H9 (cell line): ENCODE measurements at regions not wholly inside any gene's neighbourhood (a gene's known extent, or its start where the extent isn't known, plus 50 kb on each side); places are given as distances from the start of the nearest gene placed in this dataset.

ENCODE experiments used
- DNase-seq: peaks from one replicate; pipeline ENCODE4 v3.0.0-alpha.2; 2017
- H2AFZ ChIP-seq: one replicate; pipeline ENCODE4 v1.6.1; 2013; ENCODE audit warnings: mild to moderate bottlenecking, low read length, control low read depth, moderate library complexity
- H2AK5ac ChIP-seq: 2 replicates; pipeline ENCODE4 v1.6.1; 2013; ENCODE audit warnings: low read length, control low read depth, mixed read lengths; ENCODE audit not compliant: insufficient read length
- H2BK120ac ChIP-seq: one replicate; pipeline ENCODE4 v1.6.1; 2013; ENCODE audit warnings: low read depth, mild to moderate bottlenecking, low read length, control low read depth, inconsistent platforms; ENCODE audit not compliant: poor library complexity, severe bottlenecking
- H2BK12ac ChIP-seq: 2 replicates; pipeline ENCODE4 v1.6.1; 2013; ENCODE audit warnings: low read length, control low read depth, mixed read lengths, low read depth; ENCODE audit not compliant: insufficient read length
- H2BK15ac ChIP-seq: 2 replicates; pipeline ENCODE4 v1.6.1; 2013; ENCODE audit warnings: low read depth, low read length, control low read depth
- H2BK20ac ChIP-seq: one replicate; pipeline ENCODE4 v1.6.1; 2013; ENCODE audit warnings: low read depth, mild to moderate bottlenecking, low read length, control low read depth, inconsistent platforms; ENCODE audit not compliant: poor library complexity, severe bottlenecking
- H2BK5ac ChIP-seq: 2 replicates; pipeline ENCODE4 v1.6.1; 2013; ENCODE audit warnings: low read length, control low read depth, mixed read lengths; ENCODE audit not compliant: insufficient read length
- H3K14ac ChIP-seq: 2 replicates; pipeline ENCODE4 v1.6.1; 2013; ENCODE audit warnings: low read length, control low read depth; ENCODE audit not compliant: insufficient read depth
- H3K18ac ChIP-seq: 2 replicates; pipeline ENCODE4 v1.6.1; 2013; ENCODE audit warnings: low read depth, mild to moderate bottlenecking, mixed read lengths, low read length, control low read depth; ENCODE audit not compliant: insufficient read length
- H3K23ac ChIP-seq: 2 replicates; pipeline ENCODE4 v1.6.1; 2013; ENCODE audit warnings: low read length, control low read depth, mixed read lengths, low read depth; ENCODE audit not compliant: insufficient read length
- H3K23me2 ChIP-seq: 2 replicates; pipeline ENCODE4 v1.6.1; 2013; ENCODE audit warnings: low read depth, mild to moderate bottlenecking, mixed read lengths, low read length, control low read depth; ENCODE audit not compliant: insufficient read length, poor library complexity, severe bottlenecking
- H3K27ac ChIP-seq: 2 replicates; pipeline ENCODE4 v1.5.1; 2013; ENCODE audit warnings: low read length, control low read depth, mixed read lengths, low read depth; ENCODE audit not compliant: insufficient read length
- H3K27me3 ChIP-seq: 2 replicates; pipeline ENCODE4 v1.6.1; 2013; ENCODE audit warnings: low read length, control low read depth, inconsistent platforms; ENCODE audit not compliant: insufficient read depth
- H3K4ac ChIP-seq: 2 replicates; pipeline ENCODE4 v1.6.1; 2013; ENCODE audit warnings: low read depth, mild to moderate bottlenecking, control low read depth, inconsistent platforms, low read length, moderate library complexity
- H3K4me1 ChIP-seq: 2 replicates; pipeline ENCODE4 v1.6.1; 2013; ENCODE audit warnings: low read length, control low read depth, inconsistent platforms; ENCODE audit not compliant: insufficient read depth
- H3K4me2 ChIP-seq: 2 replicates; pipeline ENCODE4 v1.6.1; 2013; ENCODE audit warnings: low read length, control low read depth, mixed read lengths; ENCODE audit not compliant: insufficient read length, insufficient read depth
- H3K56ac ChIP-seq: 2 replicates; pipeline ENCODE4 v1.6.1; 2013; ENCODE audit warnings: low read depth, mild to moderate bottlenecking, mixed read lengths, low read length, control low read depth; ENCODE audit not compliant: insufficient read length
- H3K79me1 ChIP-seq: 2 replicates; pipeline ENCODE4 v1.6.1; 2013; ENCODE audit warnings: low read depth, mild to moderate bottlenecking, moderate library complexity, low read length, control low read depth, inconsistent platforms; ENCODE audit not compliant: insufficient read depth, poor library complexity, severe bottlenecking
- H3K79me2 ChIP-seq: 2 replicates; pipeline ENCODE4 v1.6.1; 2013; ENCODE audit warnings: low read length, control low read depth, inconsistent platforms; ENCODE audit not compliant: insufficient read depth
- H3K9ac ChIP-seq: 2 replicates; pipeline ENCODE4 v1.6.1; 2013; ENCODE audit warnings: low read length, control low read depth, mixed read lengths; ENCODE audit not compliant: insufficient read length; ENCODE audit errors: extremely low read depth
- H3K9me3 ChIP-seq: one replicate; pipeline ENCODE4 v1.6.1; 2013; ENCODE audit warnings: low read depth, low read length, inconsistent platforms; ENCODE audit not compliant: control insufficient read depth
- H3T11ph ChIP-seq: one replicate; pipeline ENCODE4 v1.6.1; 2013; ENCODE audit warnings: mild to moderate bottlenecking, low read length, control low read depth, inconsistent platforms
- H4K20me1 ChIP-seq: one replicate; pipeline ENCODE4 v1.6.1; 2013; ENCODE audit not compliant: control insufficient read depth, insufficient read length, insufficient read depth
- H4K5ac ChIP-seq: 2 replicates; pipeline ENCODE4 v1.6.1; 2013; ENCODE audit warnings: low read depth, mild to moderate bottlenecking, mixed read lengths, low read length, control low read depth; ENCODE audit not compliant: insufficient read length
- H4K8ac ChIP-seq: replicated peaks from 2 replicates; pipeline ENCODE4 v1.6.1; 2013; ENCODE audit warnings: low read length, control low read depth, mixed read lengths, low read depth; ENCODE audit not compliant: insufficient read length
- H4K91ac ChIP-seq: 2 replicates; pipeline ENCODE4 v1.6.1; 2013; ENCODE audit warnings: low read depth, mild to moderate bottlenecking, moderate library complexity, mixed read lengths, low read length, control low read depth; ENCODE audit not compliant: insufficient read length
- H3K27ac Mint-ChIP-seq, 3 experiments: 2 replicates in 2 of 3; 3 replicates in 1 of 3; pipeline ENCODE4 v1.8.0; 2020 to 2021; ENCODE audit warnings: mixed read lengths in 3 of 3, mild to moderate bottlenecking in 1 of 3, moderate library complexity in 1 of 3
- H3K27me3 Mint-ChIP-seq: 2 replicates; pipeline ENCODE4 v1.8.0; 2021; ENCODE audit warnings: low read depth, mild to moderate bottlenecking, moderate library complexity, mixed read lengths
- H3K36me3 Mint-ChIP-seq, 3 experiments: 2 replicates in 2 of 3; 3 replicates in 1 of 3; pipeline ENCODE4 v1.8.0; 2020 to 2021; ENCODE audit warnings: low read depth in 3 of 3, mixed read lengths in 3 of 3; ENCODE audit not compliant: insufficient read depth in 1 of 3
- H3K4me1 Mint-ChIP-seq, 2 experiments: 2 replicates each; pipeline ENCODE4 v1.8.0; 2020; ENCODE audit warnings: mixed read lengths in 2 of 2
- H3K4me3 Mint-ChIP-seq, 2 experiments: 2 replicates in 1 of 2; 3 replicates in 1 of 2; pipeline ENCODE4 v1.8.0; 2020 to 2021; ENCODE audit warnings: mild to moderate bottlenecking in 2 of 2, mixed read lengths in 2 of 2, moderate library complexity in 1 of 2
- H3K9me3 Mint-ChIP-seq, 2 experiments: 2 replicates in 1 of 2; 3 replicates in 1 of 2; pipeline ENCODE4 v1.8.0; 2020; ENCODE audit warnings: mild to moderate bottlenecking in 2 of 2, mixed read lengths in 2 of 2, moderate library complexity in 1 of 2
- CTCF ChIP-seq: fragments of 200-600 bp; sonication (generic); conservative IDR thresholded peaks from 3 replicates; pipeline ENCODE4 v1.8.0; 2021; ENCODE audit warnings: antibody characterized with exemption, mild to moderate bottlenecking
- WGBS: extraction: QIAGEN DNeasy Blood & Tissue Kit; methylation state at CpG from one replicate; pipeline ENCODE4 v1.1.7; 2013; ENCODE audit warnings: missing lambda C conversion rate, low lambda C conversion rate, mixed read lengths; ENCODE audit not compliant: insufficient read length; ENCODE audit errors: extremely low coverage; 5-methylcytosine and 5-hydroxymethylcytosine counted together

- H3K4ac ChIP-seq = no peak overlapping the region
- TF ChIP-seq CTCF = no peak
- no peak overlapping the region for H3T11ph ChIP-seq
- H3K79me2 ChIP-seq = no peaks in the 10 kb centered on the region
- H2BK12ac ChIP-seq = no peak overlapping the region
- H3K56ac ChIP-seq = no peak overlapping the region
- no peak overlapping the region for H3K4me3 Mint-ChIP-seq
- no peaks in the 10 kb centered on the region for H3K4me1 Mint-ChIP-seq
- H3K14ac ChIP-seq = no peak overlapping the region
- no peak overlapping the region for H3K27ac ChIP-seq
- H2BK120ac ChIP-seq = no peak overlapping the region
- H4K5ac ChIP-seq = no peak overlapping the region
- no peaks in the 10 kb centered on the region for H4K20me1 ChIP-seq
- no peak overlapping the region for H3K9ac ChIP-seq
- H3K27ac Mint-ChIP-seq = no peak overlapping the region
- H4K8ac ChIP-seq = no peak overlapping the region
- H3K9me3 ChIP-seq = no peaks in the 10 kb centered on the region
- WGBS = no CpG with 5 or more reads among the region's 1 CpG
- no peak overlapping the region for H2AFZ ChIP-seq
- no peak overlapping the region for H2BK20ac ChIP-seq
- no peaks in the 10 kb centered on the region for H3K23me2 ChIP-seq
- no peak overlapping the region for H3K23ac ChIP-seq
- H3K4me2 ChIP-seq = no peak overlapping the region
- no peak for DNase-seq
- no peaks in the 10 kb centered on the region for H3K27me3 Mint-ChIP-seq
- no peak overlapping the region for H3K18ac ChIP-seq
- no peak overlapping the region for H2BK5ac ChIP-seq
- H4K91ac ChIP-seq = no peak overlapping the region
- H3K36me3 Mint-ChIP-seq = peaks cover 0 to 4% (median 2%) of the 10 kb centered on the region in 3 experiments; a peak in 3 of 7 replicates
- H3K4me1 ChIP-seq = no peaks in the 10 kb centered on the region
- no peak overlapping the region for H2AK5ac ChIP-seq
- H3K79me1 ChIP-seq = no peaks in the 10 kb centered on the region
- peaks cover 3% of the 10 kb centered on the region in 2 experiments; a peak in 2 of 5 replicates for H3K9me3 Mint-ChIP-seq
- H2BK15ac ChIP-seq = no peak overlapping the region
- H3K27me3 ChIP-seq = no peaks in the 10 kb centered on the region
These were observed 152.3 kb downstream of the BTC start for GRCh38 chr4:74642006-74642405.
